K562 (cell line): ENCODE measurements at regions not wholly inside any gene's neighbourhood (a gene's known extent, or its start where the extent isn't known, plus 50 kb on each side); places are given as distances from the start of the nearest gene placed in this dataset.

Source experiments
- ATAC-seq: fragments of 200-7000 bp; cut with Tn5 transposase; 3 replicates; pipeline ENCODE4 v1.9.1; 2020; ENCODE audit warnings: moderate library complexity
- BruUV-seq: library from RNA; stranded (reverse); fragments of 400-500 nt; replicated peaks from 2 replicates; lab custom pipeline; 2021; lab: Mats Ljungman, UMichigan
- CTCF ChIA-PET: fragments of 300-600 bp; formaldehyde crosslinking; extraction: SDS; loops from one replicate; lab custom pipeline; 2021; ENCODE audit warnings: low intra/inter-chr PET ratio; lab: Yijun Ruan, JAX
- POLR2A ChIA-PET: fragments of 300-600, 350-650 bp; sonication (Branson Sonifier 250); formaldehyde crosslinking; extraction: SDS; loops from one replicate; lab custom pipeline; 2021; ENCODE audit warnings: antibody characterized with exemption, inconsistent platforms; lab: Yijun Ruan, JAX
- DNase-seq, 4 experiments: peaks; one replicate each; pipeline versions ENCODE4 v3.0.0 to v3.0.0-alpha.2; 2011 to 2018; ENCODE audit warnings: low spot score in 3 of 4, mixed read lengths in 3 of 4; ENCODE audit errors: extremely low read depth in 1 of 4
- FAIRE-seq: peaks from 2 replicates; lab custom pipeline; 2011; peaks lifted over from hg19 to GRCh38; lab: Jason Lieb, UNC
- H2AFZ ChIP-seq: 2 replicates; pipeline ENCODE4 v1.6.0; 2011; ENCODE audit warnings: low read depth, low read length, control low read depth, inconsistent platforms
- H3K27ac ChIP-seq: fragments of 200-600 bp; 3 replicates; pipeline ENCODE4 v1.8.0; 2011; ENCODE audit warnings: low read depth, mild to moderate bottlenecking, control low read depth, inconsistent platforms, low read length, moderate library complexity, mixed read lengths; ENCODE audit errors: extremely low read depth
- H3K27me3 ChIP-seq, 2 experiments: fragments of 300-600 bp in 1 of 2; 2 replicates in 1 of 2; 3 replicates in 1 of 2; pipeline versions ENCODE4 v1.6.0 to v1.8.0; 2011; ENCODE audit warnings: inconsistent platforms in 2 of 2, low read length in 2 of 2, mild to moderate bottlenecking in 1 of 2, mixed read lengths in 1 of 2, moderate library complexity in 1 of 2; ENCODE audit not compliant: control insufficient read depth in 2 of 2, insufficient read depth in 2 of 2
- H3K36me3 ChIP-seq: fragments of 300-600 bp; 3 replicates; pipeline ENCODE4 v1.8.0; 2011; ENCODE audit warnings: mild to moderate bottlenecking, low read length, inconsistent platforms; ENCODE audit not compliant: control insufficient read depth, insufficient read depth
- H3K4me1 ChIP-seq, 2 experiments: fragments of 200-600 bp in 1 of 2; replicated peaks in 1 of 2; 2 replicates in 1 of 2; 3 replicates in 1 of 2; pipeline versions ENCODE4 v1.5.1 to v1.8.0; 2011; ENCODE audit warnings: inconsistent platforms in 2 of 2, low read length in 2 of 2, mild to moderate bottlenecking in 1 of 2, mixed read lengths in 1 of 2, moderate library complexity in 1 of 2; ENCODE audit not compliant: control insufficient read depth in 2 of 2, insufficient read depth in 2 of 2
- H3K4me2 ChIP-seq: 2 replicates; pipeline ENCODE4 v1.6.1; 2011; ENCODE audit warnings: low read length, control low read depth, inconsistent platforms, mixed read lengths; ENCODE audit not compliant: insufficient read depth
- H3K4me3 ChIP-seq: fragments of 200-600 bp; sonication (generic), shearing (Covaris generic); 2 replicates; pipeline ENCODE4 v1.5.1; 2016; ENCODE audit warnings: control low read depth, inconsistent platforms
- H3K79me2 ChIP-seq: fragments of 200-600 bp; 3 replicates; pipeline ENCODE4 v1.8.0; 2011; ENCODE audit warnings: low read length, inconsistent platforms; ENCODE audit not compliant: control insufficient read depth, insufficient read depth
- H3K9ac ChIP-seq, 2 experiments: 2 replicates each; pipeline versions ENCODE4 v1.6.0 to v1.6.1; 2011; ENCODE audit warnings: low read depth in 2 of 2, low read length in 2 of 2, control low read depth in 1 of 2, inconsistent platforms in 1 of 2, mild to moderate bottlenecking in 1 of 2, mixed read lengths in 1 of 2; ENCODE audit not compliant: insufficient read depth in 1 of 2
- H3K9me1 ChIP-seq: one replicate; pipeline ENCODE4 v1.6.0; 2011; ENCODE audit warnings: inconsistent platforms, mild to moderate bottlenecking, low read length, moderate library complexity; ENCODE audit not compliant: control insufficient read depth, insufficient read depth
- H3K9me3 ChIP-seq: replicated peaks from 2 replicates; pipeline ENCODE4 v1.5.1; 2011; ENCODE audit warnings: low read depth, low read length, inconsistent platforms; ENCODE audit not compliant: control insufficient read depth, insufficient read depth
- H4K20me1 ChIP-seq: replicated peaks from 2 replicates; pipeline ENCODE4 v1.6.1; 2011; ENCODE audit warnings: low read length, inconsistent platforms, mixed read lengths; ENCODE audit not compliant: control insufficient read depth, insufficient read depth
- ARID1B ChIP-seq: fragments of 450-650 bp; IDR thresholded peaks from 2 replicates; pipeline ENCODE4 v1.6.1; 2016; ENCODE audit warnings: antibody characterized with exemption, mild to moderate bottlenecking, inconsistent platforms
- ATF7 ChIP-seq: fragments of 450-650 bp; IDR thresholded peaks from 2 replicates; pipeline ENCODE4 v1.7.1; 2014; ENCODE audit warnings: mild to moderate bottlenecking, moderate library complexity
- CBFA2T3 ChIP-seq: fragments of 450-650 bp; IDR thresholded peaks from 2 replicates; pipeline ENCODE4 v1.6.1; 2017
- CBX2 ChIP-seq: fragments of 200-600 bp; sonication (generic); IDR thresholded peaks from one replicate; pipeline ENCODE4 v1.6.1; 2012; ENCODE audit warnings: mild to moderate bottlenecking, low read length, inconsistent platforms; ENCODE audit not compliant: insufficient read depth, poor library complexity, severe bottlenecking
- CC2D1A ChIP-seq: fragments of 450-650 bp; IDR thresholded peaks from 2 replicates; pipeline ENCODE4 v1.6.1; 2017; ENCODE audit warnings: mild to moderate bottlenecking
- HOXB6 ChIP-seq: fragments of 250-450 bp; sonication (Bioruptor Pico); IDR thresholded peaks from 2 replicates; pipeline ENCODE4 v1.5.1; 2022; ENCODE audit warnings: mild to moderate bottlenecking, borderline replicate concordance
- JUN ChIP-seq, 2 experiments: sonication (generic) in 1 of 2; formaldehyde crosslinking in 1 of 2; IDR thresholded peaks; 2 replicates each; pipeline versions ENCODE4 v1.6.1 to v1.8.0; 2012 to 2022; ENCODE audit warnings: borderline replicate concordance in 2 of 2, mild to moderate bottlenecking in 2 of 2, improper control_type of control experiment in 1 of 2, low read depth in 1 of 2, low read length in 1 of 2, missing genetic modification reagents in 1 of 2
- JUND ChIP-seq, 2 experiments: IDR thresholded peaks; 2 replicates in 1 of 2; 3 replicates in 1 of 2; pipeline ENCODE4 v1.6.1; 2011; ENCODE audit warnings: borderline replicate concordance in 2 of 2, low read depth in 2 of 2, low read length in 2 of 2, improper control_type of control experiment in 1 of 2, missing biosample characterization in 1 of 2, missing genetic modification characterization in 1 of 2, missing genetic modification reagents in 1 of 2
- RAD51 ChIP-seq: fragments of 450-650 bp; IDR thresholded peaks from 2 replicates; pipeline ENCODE4 v1.7.1; 2016; ENCODE audit warnings: low read depth, mild to moderate bottlenecking, borderline replicate concordance
- RBM25 ChIP-seq: fragments of 200-400 bp; formaldehyde crosslinking; IDR thresholded peaks from 2 replicates; pipeline ENCODE4 v1.6.1; 2018; ENCODE audit warnings: low read length, low read depth, moderate library complexity; ENCODE audit not compliant: severe bottlenecking
- WGBS: fragments of 100-300 bp; shearing (Covaris generic); methylation state at CpG from one replicate; pipeline ENCODE4 v1.1.6; 2016; ENCODE audit warnings: low coverage, mixed read lengths; ENCODE audit not compliant: insufficient coverage; ENCODE audit errors: missing lambda C conversion rate; 5-methylcytosine and 5-hydroxymethylcytosine counted together
- in situ Hi-C: fragments of 300-500 bp; cut with MboI; formaldehyde crosslinking; loops from 4 replicates; pipeline ENCODE4 v1.15.0; 2018; ENCODE audit warnings: inconsistent platforms, mixed read lengths
- intact Hi-C: fragments of 100-400 bp; cut with micrococcal nuclease; formaldehyde crosslinking; loops from 2 replicates; pipeline ENCODE4 v1.14.2; 2022
- TF ChIP-seq, protein P1 (sequence below): fragments of 250-450 bp; sonication (Bioruptor Pico); IDR thresholded peaks from 2 replicates; pipeline ENCODE4 v1.8.0; 2022; ENCODE audit warnings: inconsistent platforms, mild to moderate bottlenecking, moderate library complexity, borderline replicate concordance
- TF ChIP-seq, protein P2 (sequence below): fragments of 450-650 bp; IDR thresholded peaks from 2 replicates; pipeline ENCODE4 v1.6.1; 2016
- TF ChIP-seq, protein P3 (sequence below), 2 experiments: fragments of 150-350 bp in 1 of 2; IDR thresholded peaks; 2 replicates each; pipeline ENCODE4 v1.6.1; 2012 to 2016; ENCODE audit warnings: low read depth in 2 of 2, low read length in 2 of 2, mild to moderate bottlenecking in 1 of 2, moderate library complexity in 1 of 2

DNA sequence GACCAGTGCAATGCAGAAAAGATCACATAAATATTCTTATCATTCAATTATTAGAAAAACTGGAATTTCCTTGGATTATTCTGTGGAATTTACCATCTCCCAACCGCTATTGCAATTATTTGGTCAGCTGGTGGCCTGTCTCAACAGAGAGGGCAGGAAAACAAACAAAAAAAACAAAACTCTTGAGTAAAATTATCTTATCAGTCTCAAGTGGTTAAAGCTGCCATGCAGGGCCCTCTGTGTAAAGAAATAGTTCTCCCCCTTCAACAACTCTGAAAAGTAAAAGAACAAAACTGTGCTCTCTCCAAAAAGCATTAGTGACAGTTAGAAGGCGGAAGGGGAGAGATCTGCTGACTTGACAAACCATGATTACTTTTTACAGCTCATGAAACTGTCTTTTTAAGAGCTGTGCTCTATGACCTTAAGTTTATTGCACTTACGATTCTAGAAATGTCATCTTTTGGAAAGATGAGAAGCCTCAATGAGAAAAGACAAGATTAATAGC is 152.3 kb downstream of the DLEU7 start (continued):
- TF ChIP-seq, protein P1, sequence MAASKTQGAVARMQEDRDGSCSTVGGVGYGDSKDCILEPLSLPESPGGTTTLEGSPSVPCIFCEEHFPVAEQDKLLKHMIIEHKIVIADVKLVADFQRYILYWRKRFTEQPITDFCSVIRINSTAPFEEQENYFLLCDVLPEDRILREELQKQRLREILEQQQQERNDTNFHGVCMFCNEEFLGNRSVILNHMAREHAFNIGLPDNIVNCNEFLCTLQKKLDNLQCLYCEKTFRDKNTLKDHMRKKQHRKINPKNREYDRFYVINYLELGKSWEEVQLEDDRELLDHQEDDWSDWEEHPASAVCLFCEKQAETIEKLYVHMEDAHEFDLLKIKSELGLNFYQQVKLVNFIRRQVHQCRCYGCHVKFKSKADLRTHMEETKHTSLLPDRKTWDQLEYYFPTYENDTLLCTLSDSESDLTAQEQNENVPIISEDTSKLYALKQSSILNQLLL (CRISPR knock-in tag): no peak
- TF ChIP-seq CC2D1A: no peak
- no peak for TF ChIP-seq CBFA2T3

DNA sequence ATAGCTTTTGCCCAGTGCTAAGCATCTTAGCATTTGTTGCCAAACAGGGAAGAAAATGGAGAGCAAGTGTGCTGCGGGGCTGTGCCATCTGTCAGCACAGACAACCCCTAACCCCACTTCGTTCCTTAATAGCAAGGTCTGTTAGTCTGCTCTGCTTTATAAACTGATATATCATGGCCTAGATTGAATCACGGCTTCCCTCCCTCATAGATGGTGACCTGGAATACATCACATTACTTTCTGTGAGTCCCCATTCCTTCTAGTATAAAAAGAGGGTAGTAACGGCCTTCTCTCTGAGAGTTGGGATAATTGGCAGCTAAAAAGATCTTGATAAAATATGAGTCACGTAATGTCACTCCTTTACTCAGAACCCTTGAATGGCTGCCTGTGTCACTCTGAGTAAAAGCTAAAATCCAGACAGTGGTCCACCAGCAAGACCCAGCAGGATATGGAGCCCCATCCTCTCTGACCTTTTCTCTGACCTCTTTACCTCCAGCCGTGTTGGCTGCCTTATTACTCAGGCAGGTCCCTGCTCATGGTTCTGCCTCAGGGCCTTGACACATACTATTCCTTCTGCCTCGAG is 151.7 kb downstream of the DLEU7 start:
- no peak for FAIRE-seq
- Histone ChIP-seq H3K9ac (no peak overlapping the region; a peak in 1 of 4 replicates), H4K20me1 (0 out of 2 replicates have a peak, but pooled peaks cover 3% of the 10 kb centered on the region), H3K9me1 (no peaks in the 10 kb centered on the region), H2AFZ (peak overlapping the region; percentile 38; the same call in 1 of the 2 replicates), H3K36me3 (no peaks in the 10 kb centered on the region), H3K27me3 (no peaks in the 10 kb centered on the region), H3K27ac (peak overlapping the region; percentile 63; the same call in 1 of the 3 replicates), H3K4me2 (peak overlapping the region; percentile 18; the same call in 1 of the 2 replicates), H3K4me3 (no peak overlapping the region), H3K79me2 (no peaks in the 10 kb centered on the region), H3K9me3 (no peaks in the 10 kb centered on the region), H3K4me1 (peaks cover 0 to 13% of the 10 kb centered on the region in 2 experiments; a peak in 4 of 5 replicates)
- ChIA-PET CTCF (no interaction called here), POLR2A (interaction anchor here (0.7 to 1.6 kb wide), 2 partner anchors 15 to 78 kb away, joined by 3 read pairs; no protein-coding TSS in a partner anchor)
- intact Hi-C loops: no loop called here
- 14% methylated on average over 7 of the region's 7 CpGs for WGBS
- in situ Hi-C loops: no loop called here
- BruUV-seq: no TSS peak
- ATAC-seq: peak; percentile 57
- peak in 2 of 4 experiments; percentile 7 to 18 for DNase-seq
- 0 out of 2 replicates have a peak, but pooled peaks have one; percentile 29 for TF ChIP-seq ATF7
- TF ChIP-seq ARID1B: peak; percentile 22; the same call in 1 of the 2 replicates
- TF ChIP-seq, protein P2, sequence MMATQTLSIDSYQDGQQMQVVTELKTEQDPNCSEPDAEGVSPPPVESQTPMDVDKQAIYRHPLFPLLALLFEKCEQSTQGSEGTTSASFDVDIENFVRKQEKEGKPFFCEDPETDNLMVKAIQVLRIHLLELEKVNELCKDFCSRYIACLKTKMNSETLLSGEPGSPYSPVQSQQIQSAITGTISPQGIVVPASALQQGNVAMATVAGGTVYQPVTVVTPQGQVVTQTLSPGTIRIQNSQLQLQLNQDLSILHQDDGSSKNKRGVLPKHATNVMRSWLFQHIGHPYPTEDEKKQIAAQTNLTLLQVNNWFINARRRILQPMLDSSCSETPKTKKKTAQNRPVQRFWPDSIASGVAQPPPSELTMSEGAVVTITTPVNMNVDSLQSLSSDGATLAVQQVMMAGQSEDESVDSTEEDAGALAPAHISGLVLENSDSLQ: peak; percentile 86
- peak; percentile 81 for TF ChIP-seq JUND (IDR thresholded peaks at IDR 0.05; ENCODE audit: borderline replicate concordance, low read depth, low read length)
- TF ChIP-seq JUND (tag; IDR thresholded peaks at IDR 0.05; ENCODE audit: borderline replicate concordance, low read depth, low read length): peak; percentile 67; the same call in 2 of the 3 replicates
- no peak for TF ChIP-seq CBX2
- no peak for TF ChIP-seq RAD51
- TF ChIP-seq JUN (IDR thresholded peaks at IDR 0.05; ENCODE audit: borderline replicate concordance, low read depth, low read length): 0 out of 2 replicates have a peak, but pooled peaks have one; percentile 58
- no peak for TF ChIP-seq JUN (CRISPR knock-in tag; IDR thresholded peaks at IDR 0.05; ENCODE audit: borderline replicate concordance)
- peak; percentile 48 for TF ChIP-seq RBM25
- TF ChIP-seq, protein P3, sequence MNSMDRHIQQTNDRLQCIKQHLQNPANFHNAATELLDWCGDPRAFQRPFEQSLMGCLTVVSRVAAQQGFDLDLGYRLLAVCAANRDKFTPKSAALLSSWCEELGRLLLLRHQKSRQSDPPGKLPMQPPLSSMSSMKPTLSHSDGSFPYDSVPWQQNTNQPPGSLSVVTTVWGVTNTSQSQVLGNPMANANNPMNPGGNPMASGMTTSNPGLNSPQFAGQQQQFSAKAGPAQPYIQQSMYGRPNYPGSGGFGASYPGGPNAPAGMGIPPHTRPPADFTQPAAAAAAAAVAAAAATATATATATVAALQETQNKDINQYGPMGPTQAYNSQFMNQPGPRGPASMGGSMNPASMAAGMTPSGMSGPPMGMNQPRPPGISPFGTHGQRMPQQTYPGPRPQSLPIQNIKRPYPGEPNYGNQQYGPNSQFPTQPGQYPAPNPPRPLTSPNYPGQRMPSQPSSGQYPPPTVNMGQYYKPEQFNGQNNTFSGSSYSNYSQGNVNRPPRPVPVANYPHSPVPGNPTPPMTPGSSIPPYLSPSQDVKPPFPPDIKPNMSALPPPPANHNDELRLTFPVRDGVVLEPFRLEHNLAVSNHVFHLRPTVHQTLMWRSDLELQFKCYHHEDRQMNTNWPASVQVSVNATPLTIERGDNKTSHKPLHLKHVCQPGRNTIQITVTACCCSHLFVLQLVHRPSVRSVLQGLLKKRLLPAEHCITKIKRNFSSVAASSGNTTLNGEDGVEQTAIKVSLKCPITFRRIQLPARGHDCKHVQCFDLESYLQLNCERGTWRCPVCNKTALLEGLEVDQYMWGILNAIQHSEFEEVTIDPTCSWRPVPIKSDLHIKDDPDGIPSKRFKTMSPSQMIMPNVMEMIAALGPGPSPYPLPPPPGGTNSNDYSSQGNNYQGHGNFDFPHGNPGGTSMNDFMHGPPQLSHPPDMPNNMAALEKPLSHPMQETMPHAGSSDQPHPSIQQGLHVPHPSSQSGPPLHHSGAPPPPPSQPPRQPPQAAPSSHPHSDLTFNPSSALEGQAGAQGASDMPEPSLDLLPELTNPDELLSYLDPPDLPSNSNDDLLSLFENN (IDR thresholded peaks at IDR 0.05; ENCODE audit: low read depth in 2 of 2, low read length in 2 of 2): no peak
- no peak for TF ChIP-seq HOXB6 (CRISPR knock-in tag)
